ENCODE measurements at regions not wholly inside any gene's neighbourhood (a gene's known extent, or its start where the extent isn't known, plus 50 kb on each side); places are given as distances from the start of the nearest gene placed in this dataset.

- no peaks in the 10 kb centered on the region for H3K4me1 ChIP-seq (ENCODE audit: control insufficient read depth, insufficient read depth, low read length)
- H3K27me3 ChIP-seq (ENCODE audit: control insufficient read depth, insufficient read depth, low read length) = peaks cover 5% of the 10 kb centered on the region
- H3K36me3 ChIP-seq (ENCODE audit: control insufficient read depth, insufficient read depth, low read length) = no peaks in the 10 kb centered on the region
- H3K9me3 ChIP-seq (ENCODE audit: control insufficient read depth, low read depth, low read length) = no peaks in the 10 kb centered on the region
- no peak overlapping the region for H3K4me3 ChIP-seq (ENCODE audit: low read length)
- WGBS (ENCODE audit: insufficient coverage, low lambda C conversion rate) = no CpG with 5 or more reads among the region's 2 CpGs
- no peak for DNase-seq
- H3K27ac ChIP-seq (ENCODE audit: low read length) = no peak overlapping the region
Measured at GRCh38 chr5:39968381-39968780, 543.6 kb upstream of the DAB2 start.

GRCh38 chr5:39955156-39955555, 530.4 kb upstream of the DAB2 start:
- no peaks in the 10 kb centered on the region for H3K36me3 ChIP-seq (ENCODE audit: control insufficient read depth, insufficient read depth, low read length)
- H3K27me3 ChIP-seq (ENCODE audit: control insufficient read depth, insufficient read depth, low read length) = no peaks in the 10 kb centered on the region
- no peak for DNase-seq
- 94% methylated on average over 2 of the region's 2 CpGs for WGBS (ENCODE audit: insufficient coverage, low lambda C conversion rate)
- no peak overlapping the region for H3K27ac ChIP-seq (ENCODE audit: low read length)
- no peak overlapping the region for H3K4me3 ChIP-seq (ENCODE audit: low read length)
- H3K9me3 ChIP-seq (ENCODE audit: control insufficient read depth, low read depth, low read length) = no peaks in the 10 kb centered on the region
- no peaks in the 10 kb centered on the region for H3K4me1 ChIP-seq (ENCODE audit: control insufficient read depth, insufficient read depth, low read length)

DNA sequence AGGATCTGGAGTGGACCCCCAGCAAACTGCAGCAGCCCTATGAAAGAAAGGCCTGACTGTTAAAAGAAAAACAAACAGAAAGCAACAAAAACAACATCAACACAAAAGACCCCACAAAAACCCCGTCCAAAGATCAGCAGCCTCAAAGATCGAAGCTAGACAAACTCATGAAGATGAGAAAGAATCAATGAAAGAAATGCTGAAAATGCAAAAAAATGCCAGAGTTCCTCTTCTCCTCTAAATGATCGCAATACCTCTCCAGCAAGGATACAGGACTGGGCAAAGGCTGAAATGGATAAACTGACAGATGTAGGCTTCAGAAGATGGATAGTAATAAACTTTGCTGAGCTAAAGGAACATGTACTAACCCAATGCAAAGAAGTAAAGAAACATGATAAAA, 526.3 kb upstream of the DAB2 start:
- WGBS (ENCODE audit: insufficient coverage, low lambda C conversion rate) = no CpG with 5 or more reads among the region's 3 CpGs
- DNase-seq = no peak
- H3K9me3 ChIP-seq (ENCODE audit: control insufficient read depth, low read depth, low read length) = no peaks in the 10 kb centered on the region

DNA sequence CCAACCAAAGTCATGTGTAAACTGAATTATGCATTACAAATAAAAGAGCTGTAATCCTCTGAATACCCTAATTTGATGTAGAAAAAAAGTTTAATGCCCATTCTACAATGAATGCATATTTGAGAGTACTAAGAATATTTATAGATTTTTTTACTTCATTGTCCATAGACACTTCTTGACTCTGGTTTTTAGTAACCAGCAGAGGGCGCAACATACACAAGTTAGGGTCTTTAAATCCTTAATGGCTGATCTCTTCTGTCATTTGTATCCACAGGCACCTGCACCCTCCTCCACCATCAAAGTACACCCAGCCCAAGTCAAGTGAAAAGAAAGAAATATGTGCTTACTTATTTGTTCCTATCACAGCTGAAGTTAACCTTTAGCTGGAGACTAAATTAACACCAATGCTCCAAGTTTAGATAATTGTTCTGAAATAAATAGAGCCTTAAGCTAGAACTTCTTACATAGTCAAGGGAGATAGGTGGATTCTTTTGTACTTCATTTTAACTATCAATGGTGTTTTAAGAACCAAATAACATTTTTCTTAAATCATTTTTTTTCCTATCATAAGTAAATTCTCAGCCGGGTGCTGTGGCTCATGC, 524.2 kb upstream of the DAB2 start:
- Histone ChIP-seq H3K4me1 (ENCODE audit: control insufficient read depth, insufficient read depth, low read length) (no peaks in the 10 kb centered on the region), H3K9me3 (ENCODE audit: control insufficient read depth, low read depth, low read length) (no peaks in the 10 kb centered on the region), H3K27ac (ENCODE audit: low read length) (no peak overlapping the region), H3K4me3 (ENCODE audit: low read length) (no peak overlapping the region), H3K36me3 (ENCODE audit: control insufficient read depth, insufficient read depth, low read length) (no peaks in the 10 kb centered on the region), H3K27me3 (ENCODE audit: control insufficient read depth, insufficient read depth, low read length) (no peaks in the 10 kb centered on the region)
- DNase-seq = peak; percentile 44 to 55
- WGBS (ENCODE audit: insufficient coverage, low lambda C conversion rate) = 100% methylated on average over 1 of the region's 2 CpGs

More for the DNA sequence above, 526.3 kb upstream of the DAB2 start:
- Histone ChIP-seq H3K27ac (ENCODE audit: low read length) (no peak overlapping the region), H3K36me3 (ENCODE audit: control insufficient read depth, insufficient read depth, low read length) (no peaks in the 10 kb centered on the region), H3K4me3 (ENCODE audit: low read length) (no peak overlapping the region), H3K4me1 (ENCODE audit: control insufficient read depth, insufficient read depth, low read length) (no peaks in the 10 kb centered on the region), H3K27me3 (ENCODE audit: control insufficient read depth, insufficient read depth, low read length) (no peaks in the 10 kb centered on the region)

- Histone ChIP-seq H3K36me3 (ENCODE audit: control insufficient read depth, insufficient read depth, low read length) (no peaks in the 10 kb centered on the region), H3K4me1 (ENCODE audit: control insufficient read depth, insufficient read depth, low read length) (no peaks in the 10 kb centered on the region), H3K9me3 (ENCODE audit: control insufficient read depth, low read depth, low read length) (no peaks in the 10 kb centered on the region), H3K4me3 (ENCODE audit: low read length) (no peak overlapping the region), H3K27me3 (ENCODE audit: control insufficient read depth, insufficient read depth, low read length) (no peaks in the 10 kb centered on the region), H3K27ac (ENCODE audit: low read length) (no peak overlapping the region)
- no CpG with 5 or more reads among the region's 1 CpG for WGBS (ENCODE audit: insufficient coverage, low lambda C conversion rate)
- DNase-seq = no peak
Measured at GRCh38 chr5:39948341-39948740, 523.6 kb upstream of the DAB2 start.

- H3K4me3 ChIP-seq (ENCODE audit: low read length) = no peak overlapping the region
- WGBS (ENCODE audit: insufficient coverage, low lambda C conversion rate) = no CpG with 5 or more reads among the region's 1 CpG
- no peaks in the 10 kb centered on the region for H3K36me3 ChIP-seq (ENCODE audit: control insufficient read depth, insufficient read depth, low read length)
- H3K27ac ChIP-seq (ENCODE audit: low read length) = no peak overlapping the region
- no peaks in the 10 kb centered on the region for H3K27me3 ChIP-seq (ENCODE audit: control insufficient read depth, insufficient read depth, low read length)
- H3K4me1 ChIP-seq (ENCODE audit: control insufficient read depth, insufficient read depth, low read length) = no peaks in the 10 kb centered on the region
- DNase-seq = no peak
- H3K9me3 ChIP-seq (ENCODE audit: control insufficient read depth, low read depth, low read length) = no peaks in the 10 kb centered on the region
Measured at GRCh38 chr5:39947657-39948056, 522.9 kb upstream of the DAB2 start.

- WGBS (ENCODE audit: insufficient coverage, low lambda C conversion rate) = no CpG with 5 or more reads among the region's 2 CpGs
- H3K27ac ChIP-seq (ENCODE audit: low read length) = no peak overlapping the region
Measured at GRCh38 chr5:39946356-39947045, 521.7 kb upstream of the DAB2 start.

GRCh38 chr5:39945870-39946269, 521.1 kb upstream of the DAB2 start:
- WGBS (ENCODE audit: insufficient coverage, low lambda C conversion rate) = 88% methylated on average over 1 of the region's 1 CpG
- no peak for DNase-seq
- H3K36me3 ChIP-seq (ENCODE audit: control insufficient read depth, insufficient read depth, low read length) = no peaks in the 10 kb centered on the region
- no peak overlapping the region for H3K27ac ChIP-seq (ENCODE audit: low read length)
- no peaks in the 10 kb centered on the region for H3K9me3 ChIP-seq (ENCODE audit: control insufficient read depth, low read depth, low read length)
- H3K4me3 ChIP-seq (ENCODE audit: low read length) = no peak overlapping the region
- H3K27me3 ChIP-seq (ENCODE audit: control insufficient read depth, insufficient read depth, low read length) = no peaks in the 10 kb centered on the region
- H3K4me1 ChIP-seq (ENCODE audit: control insufficient read depth, insufficient read depth, low read length) = no peaks in the 10 kb centered on the region

More at GRCh38 chr5:39946356-39947045, 521.7 kb upstream of the DAB2 start:
- DNase-seq = no peak
- no peaks in the 10 kb centered on the region for H3K27me3 ChIP-seq (ENCODE audit: control insufficient read depth, insufficient read depth, low read length)
- H3K36me3 ChIP-seq (ENCODE audit: control insufficient read depth, insufficient read depth, low read length) = no peaks in the 10 kb centered on the region
- H3K4me3 ChIP-seq (ENCODE audit: low read length) = no peak overlapping the region
- no peaks in the 10 kb centered on the region for H3K9me3 ChIP-seq (ENCODE audit: control insufficient read depth, low read depth, low read length)
- H3K4me1 ChIP-seq (ENCODE audit: control insufficient read depth, insufficient read depth, low read length) = no peaks in the 10 kb centered on the region

GRCh38 chr5:39943811-39944210, 519.0 kb upstream of the DAB2 start:
- no peaks in the 10 kb centered on the region for H3K36me3 ChIP-seq (ENCODE audit: control insufficient read depth, insufficient read depth, low read length)
- H3K4me1 ChIP-seq (ENCODE audit: control insufficient read depth, insufficient read depth, low read length) = no peaks in the 10 kb centered on the region
- no peak overlapping the region for H3K27ac ChIP-seq (ENCODE audit: low read length)
- no peaks in the 10 kb centered on the region for H3K9me3 ChIP-seq (ENCODE audit: control insufficient read depth, low read depth, low read length)
- H3K4me3 ChIP-seq (ENCODE audit: low read length) = no peak overlapping the region
- DNase-seq = peak in 1 of 2 donors; percentile 18
- no CpG with 5 or more reads among the region's 1 CpG for WGBS (ENCODE audit: insufficient coverage, low lambda C conversion rate)
- H3K27me3 ChIP-seq (ENCODE audit: control insufficient read depth, insufficient read depth, low read length) = no peaks in the 10 kb centered on the region

- no peaks in the 10 kb centered on the region for H3K9me3 ChIP-seq (ENCODE audit: control insufficient read depth, low read depth, low read length)
- H3K36me3 ChIP-seq (ENCODE audit: control insufficient read depth, insufficient read depth, low read length) = no peaks in the 10 kb centered on the region
- no peak overlapping the region for H3K27ac ChIP-seq (ENCODE audit: low read length)
- H3K4me1 ChIP-seq (ENCODE audit: control insufficient read depth, insufficient read depth, low read length) = no peaks in the 10 kb centered on the region
- WGBS (ENCODE audit: insufficient coverage, low lambda C conversion rate) = no CpG with 5 or more reads among the region's 1 CpG
- DNase-seq = no peak
- H3K4me3 ChIP-seq (ENCODE audit: low read length) = no peak overlapping the region
- no peaks in the 10 kb centered on the region for H3K27me3 ChIP-seq (ENCODE audit: control insufficient read depth, insufficient read depth, low read length)
Measured at GRCh38 chr5:39942606-39943005, 517.8 kb upstream of the DAB2 start.

DNA sequence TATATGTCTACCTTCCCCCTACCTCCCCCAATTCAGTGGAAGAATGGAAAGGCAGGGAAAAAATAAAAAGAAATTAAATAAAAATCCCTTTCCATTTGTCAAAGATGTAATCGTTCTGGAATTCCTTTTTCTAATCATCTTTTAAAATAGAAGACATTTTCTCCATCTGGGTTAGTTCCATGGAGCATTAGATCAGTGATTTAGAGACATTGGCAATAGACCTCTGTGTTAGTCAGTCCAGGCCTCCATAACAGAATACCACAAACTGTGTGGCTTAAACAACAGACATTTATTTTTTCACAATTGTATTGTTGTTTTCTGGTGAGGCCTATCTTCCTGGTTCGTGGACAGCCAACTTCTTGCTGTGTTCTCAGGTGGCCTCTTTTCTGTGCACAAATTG, 516.6 kb upstream of the DAB2 start:
- WGBS (ENCODE audit: insufficient coverage, low lambda C conversion rate) = 88% methylated on average over 1 of the region's 2 CpGs
- Histone ChIP-seq H3K27ac (ENCODE audit: low read length) (no peak overlapping the region), H3K27me3 (ENCODE audit: control insufficient read depth, insufficient read depth, low read length) (no peaks in the 10 kb centered on the region), H3K4me3 (ENCODE audit: low read length) (no peak overlapping the region), H3K36me3 (ENCODE audit: control insufficient read depth, insufficient read depth, low read length) (no peaks in the 10 kb centered on the region), H3K9me3 (ENCODE audit: control insufficient read depth, low read depth, low read length) (no peaks in the 10 kb centered on the region), H3K4me1 (ENCODE audit: control insufficient read depth, insufficient read depth, low read length) (no peaks in the 10 kb centered on the region)
- DNase-seq = no peak

Measured in large intestine (tissue), 3 donors.